KOPT-K1 (cell line): ENCODE measurements at regions not wholly inside any gene's neighbourhood (a gene's known extent, or its start where the extent isn't known, plus 50 kb on each side); places are given as distances from the start of the nearest gene placed in this dataset.
A peak's percentile ranks its signal among the peaks of the same experiment; 100 is the strongest.

ENCODE experiments used
- H3K27ac ChIP-seq: fragments of 200-600 bp; sonication (generic); 2 replicates; pipeline ENCODE4 v1.5.1; 2016; ENCODE audit warnings: antibody characterized with exemption, mild to moderate bottlenecking, low read depth, low read length; ENCODE audit not compliant: poor library complexity, severe bottlenecking
- H3K36me3 ChIP-seq: fragments of 200-600 bp; sonication (generic); 2 replicates; pipeline ENCODE4 v1.5.1; 2017; ENCODE audit warnings: antibody characterized with exemption, mild to moderate bottlenecking, low read length, moderate library complexity; ENCODE audit not compliant: insufficient read depth
- H3K9me3 ChIP-seq: fragments of 200-600 bp; sonication (generic); 2 replicates; pipeline ENCODE4 v1.5.1; 2017; ENCODE audit warnings: antibody characterized with exemption, low read length, mild to moderate bottlenecking; ENCODE audit not compliant: insufficient read depth, poor library complexity, severe bottlenecking

- peak overlapping the region; percentile 62 for H3K27ac ChIP-seq
These were observed 315.8 kb upstream of the SATB1 start for GRCh38 chr3:18740631-18741583.

DNA sequence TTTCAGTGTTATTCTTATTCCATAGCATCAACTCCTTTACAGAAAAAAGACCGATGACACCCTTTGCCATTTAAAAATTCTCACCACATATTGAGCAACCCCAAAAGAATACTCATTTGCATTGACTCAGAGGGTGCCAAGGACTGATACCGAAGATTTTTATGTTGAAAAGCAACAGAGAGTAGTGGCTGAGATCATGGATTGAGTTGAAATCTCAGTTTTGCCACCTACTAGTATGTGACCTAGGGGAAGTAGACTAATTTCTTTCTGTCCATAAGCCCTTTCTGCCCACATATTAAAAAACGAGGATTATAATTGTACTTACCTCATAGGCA lies 313.9 kb upstream of the SATB1 start:
- H3K27ac ChIP-seq = no peak overlapping the region
- no peaks in the 10 kb centered on the region for H3K36me3 ChIP-seq
- no peaks in the 10 kb centered on the region for H3K9me3 ChIP-seq

More at GRCh38 chr3:18740631-18741583, 315.8 kb upstream of the SATB1 start:
- no peaks in the 10 kb centered on the region for H3K9me3 ChIP-seq
- no peaks in the 10 kb centered on the region for H3K36me3 ChIP-seq

DNA sequence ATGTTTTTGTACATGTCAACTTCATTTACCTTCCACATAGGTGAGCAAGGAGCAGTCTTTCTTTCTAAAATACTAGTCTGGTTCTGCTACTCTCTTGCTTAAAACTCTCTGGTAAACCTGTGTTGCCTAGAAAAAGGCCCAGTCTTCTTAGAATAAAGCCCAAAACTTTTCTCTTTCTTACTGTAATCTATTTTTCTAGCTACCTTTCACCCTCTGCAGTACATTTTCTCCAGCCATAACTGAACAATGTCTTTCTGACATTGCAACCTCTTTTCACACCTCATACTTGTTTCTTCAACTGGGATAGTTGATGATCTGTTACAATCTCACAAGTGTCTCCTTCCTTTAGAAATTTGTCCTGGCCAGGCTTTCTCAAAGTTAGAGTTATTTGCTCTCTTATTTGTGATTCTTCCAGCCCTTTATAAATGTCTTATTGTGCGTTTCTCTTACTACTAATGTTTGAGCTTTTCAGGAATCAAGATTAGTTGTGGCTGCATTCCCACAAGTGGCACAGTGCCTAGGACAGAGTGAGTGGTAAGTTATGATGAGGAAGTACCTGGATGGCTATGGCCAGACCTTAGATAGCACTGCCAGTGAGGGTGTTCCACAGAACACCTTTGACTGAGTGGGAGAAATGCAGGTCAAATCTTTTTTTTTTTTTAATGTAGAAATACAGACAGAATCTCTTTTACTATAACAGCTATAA lies 313.4 kb upstream of the SATB1 start:
- Histone ChIP-seq H3K27ac (no peak overlapping the region), H3K36me3 (no peaks in the 10 kb centered on the region)

GRCh38 chr3:18735005-18735404 lies 309.9 kb upstream of the SATB1 start:
- no peaks in the 10 kb centered on the region for H3K36me3 ChIP-seq
- H3K27ac ChIP-seq = no peak overlapping the region
- H3K9me3 ChIP-seq = no peaks in the 10 kb centered on the region

More for the DNA sequence above, 313.4 kb upstream of the SATB1 start:
- H3K9me3 ChIP-seq = no peaks in the 10 kb centered on the region

DNA sequence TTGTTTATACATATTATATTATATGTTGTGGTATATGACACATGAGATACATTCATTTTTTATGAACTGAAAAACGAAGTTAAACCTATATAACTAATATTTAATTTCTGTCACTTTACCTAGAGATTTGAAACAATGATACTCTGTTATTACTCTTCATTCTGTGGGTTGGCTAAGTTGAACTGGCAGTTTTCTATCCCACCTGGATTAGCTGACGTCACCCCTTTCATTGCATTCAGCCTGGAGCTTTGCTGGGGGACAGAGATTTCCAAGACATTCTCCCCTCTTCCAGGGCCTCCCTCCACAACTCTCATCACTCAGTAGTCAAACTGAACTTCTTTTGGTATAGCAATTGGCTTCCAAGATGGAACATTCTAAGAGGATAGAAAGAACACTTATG lies 309.2 kb upstream of the SATB1 start:
- Histone ChIP-seq H3K36me3 (no peaks in the 10 kb centered on the region), H3K27ac (no peak overlapping the region), H3K9me3 (no peaks in the 10 kb centered on the region)

- no peaks in the 10 kb centered on the region for H3K36me3 ChIP-seq
- no peak overlapping the region for H3K27ac ChIP-seq
- H3K9me3 ChIP-seq = no peaks in the 10 kb centered on the region
These were observed 307.3 kb upstream of the SATB1 start for GRCh38 chr3:18732474-18732873.

- Histone ChIP-seq H3K9me3 (no peaks in the 10 kb centered on the region), H3K27ac (no peak overlapping the region), H3K36me3 (no peaks in the 10 kb centered on the region)
These were observed 305.4 kb upstream of the SATB1 start for GRCh38 chr3:18730491-18730890.

DNA sequence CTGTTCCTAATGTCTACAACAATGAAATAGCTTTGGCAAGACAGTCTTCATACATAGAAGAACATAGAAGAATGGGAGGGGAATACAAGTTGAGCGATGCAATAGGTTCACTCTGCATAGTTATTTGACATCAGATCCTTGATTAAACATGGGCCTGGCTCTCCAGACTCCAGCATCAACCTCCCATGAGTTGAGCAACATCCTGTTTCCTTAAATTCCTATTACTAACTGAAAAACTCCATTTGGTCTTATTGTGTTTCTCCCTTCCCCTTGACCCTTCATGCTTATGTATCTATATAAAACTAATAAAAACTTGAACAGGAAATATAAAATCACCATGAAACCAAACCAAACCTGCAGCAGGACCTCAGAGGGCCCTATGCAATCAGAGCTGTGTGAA lies 304.5 kb upstream of the SATB1 start:
- Histone ChIP-seq H3K36me3 (no peaks in the 10 kb centered on the region), H3K9me3 (no peaks in the 10 kb centered on the region), H3K27ac (no peak overlapping the region)

- no peaks in the 10 kb centered on the region for H3K9me3 ChIP-seq
- no peaks in the 10 kb centered on the region for H3K36me3 ChIP-seq
- no peak overlapping the region for H3K27ac ChIP-seq
These were observed 300.7 kb upstream of the SATB1 start for GRCh38 chr3:18725668-18726407.

GRCh38 chr3:18724456-18724855 lies 299.3 kb upstream of the SATB1 start:
- Histone ChIP-seq H3K36me3 (no peaks in the 10 kb centered on the region), H3K27ac (no peak overlapping the region), H3K9me3 (no peaks in the 10 kb centered on the region)

DNA sequence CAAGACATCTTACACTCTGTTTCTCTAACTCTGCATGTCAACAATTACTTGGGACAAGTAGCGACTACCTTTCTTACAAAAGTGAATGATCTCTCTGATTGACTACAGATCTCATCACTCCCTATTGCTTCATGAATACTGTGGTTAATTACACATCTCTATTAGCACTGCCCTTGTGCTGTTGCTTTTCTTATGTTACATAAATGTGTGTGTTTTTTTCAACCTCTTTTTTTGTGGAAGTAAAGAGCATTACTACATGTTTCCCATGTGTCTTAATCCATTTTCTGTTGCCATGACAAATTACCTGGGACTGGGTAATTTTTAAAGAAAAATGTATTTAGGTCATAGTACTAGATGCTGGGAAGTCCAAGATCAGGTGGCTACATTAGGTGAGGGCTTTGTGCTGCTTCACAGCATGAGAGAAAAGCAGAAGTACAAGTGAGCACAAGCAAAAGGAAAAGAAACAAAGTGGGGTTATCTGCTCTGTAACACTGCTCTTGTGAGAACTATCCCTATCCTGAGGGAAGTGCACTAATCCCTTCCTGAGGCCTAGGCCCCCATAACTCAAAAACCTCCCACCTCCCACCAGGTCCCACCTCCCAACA lies 298.2 kb upstream of the SATB1 start:
- Histone ChIP-seq H3K36me3 (no peaks in the 10 kb centered on the region), H3K9me3 (no peaks in the 10 kb centered on the region), H3K27ac (no peak overlapping the region)

GRCh38 chr3:18720543-18720942 lies 295.4 kb upstream of the SATB1 start:
- H3K9me3 ChIP-seq = no peaks in the 10 kb centered on the region
- no peak overlapping the region for H3K27ac ChIP-seq
- H3K36me3 ChIP-seq = no peaks in the 10 kb centered on the region

- no peak overlapping the region for H3K27ac ChIP-seq
These were observed 292.5 kb upstream of the SATB1 start for GRCh38 chr3:18717598-18717997.

DNA sequence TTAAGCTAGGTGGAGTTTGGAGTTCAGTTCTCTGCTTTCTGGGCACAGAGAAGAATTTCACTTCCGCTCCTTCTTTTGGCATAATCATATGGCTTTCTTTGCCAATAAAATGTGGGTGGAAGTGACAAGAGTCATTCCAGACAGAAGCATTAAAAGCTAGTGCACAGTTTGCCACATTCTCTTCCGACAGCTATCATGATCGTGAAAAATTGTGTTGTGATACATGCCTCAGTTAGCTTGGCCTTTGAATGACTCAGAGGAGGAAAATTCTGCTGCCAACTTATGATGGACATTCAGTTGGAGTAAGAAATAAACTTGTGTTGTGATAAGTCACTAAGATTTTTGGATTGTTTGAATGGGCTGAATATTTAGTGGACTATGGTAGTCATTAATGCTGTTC lies 291.7 kb upstream of the SATB1 start:
- Histone ChIP-seq H3K9me3 (no peaks in the 10 kb centered on the region), H3K27ac (no peak overlapping the region), H3K36me3 (no peaks in the 10 kb centered on the region)

More at GRCh38 chr3:18717598-18717997, 292.5 kb upstream of the SATB1 start:
- no peaks in the 10 kb centered on the region for H3K9me3 ChIP-seq
- no peaks in the 10 kb centered on the region for H3K36me3 ChIP-seq

- Histone ChIP-seq H3K9me3 (no peaks in the 10 kb centered on the region), H3K36me3 (no peaks in the 10 kb centered on the region), H3K27ac (no peak overlapping the region)
These were observed 291.0 kb upstream of the SATB1 start for GRCh38 chr3:18716101-18716500.
